Stomach (tissue), 8 donors: ENCODE measurements at regions not wholly inside any gene's neighbourhood (a gene's known extent, or its start where the extent isn't known, plus 50 kb on each side); places are given as distances from the start of the nearest gene placed in this dataset.

Experiments used
- DNase-seq, 2 donors: peaks; one replicate each; pipeline versions ENCODE4 v3.0.0 to v3.0.0-alpha.2; 2013 to 2019
- H3K27ac ChIP-seq, 5 donors: fragments of 200-600 bp in 4 of 5; sonication (generic) in 4 of 5; one replicate each; pipeline ENCODE4 v1.5.1; 2013 to 2019; ENCODE audit warnings: mild to moderate bottlenecking in 1 of 5, moderate library complexity in 1 of 5
- H3K27me3 ChIP-seq, 3 donors: fragments of 200-600 bp; sonication (generic); one replicate each; pipeline ENCODE4 v1.5.1; 2017 to 2019; ENCODE audit warnings: mixed run types in 1 of 3
- H3K36me3 ChIP-seq, 4 donors: fragments of 200-600 bp; sonication (generic); 1 replicate in 3 of 4; 2 replicates in 1 of 4; pipeline ENCODE4 v1.5.1; 2016 to 2019
- H3K4me1 ChIP-seq, 4 donors: fragments of 200-600 bp; sonication (generic); one replicate each; pipeline ENCODE4 v1.5.1; 2016 to 2019
- H3K4me3 ChIP-seq, 4 donors: fragments of 200-600 bp; sonication (generic) in 3 of 4; one replicate each; pipeline ENCODE4 v1.5.1; 2016 to 2019; ENCODE audit warnings: mild to moderate bottlenecking in 1 of 4
- H3K9me3 ChIP-seq, 4 donors: fragments of 200-600 bp; sonication (generic); one replicate each; pipeline ENCODE4 v1.5.1; 2016 to 2019
- CTCF ChIP-seq, 7 experiments: fragments of 450-650 bp in 4 of 7; fragments of 200-600 bp in 3 of 7; sonication (generic) in 3 of 7; IDR thresholded peaks; one replicate each; pipeline ENCODE4 v1.5.1; 2016 to 2019; ENCODE audit warnings: antibody characterized with exemption in 7 of 7, control low read depth in 2 of 7, mild to moderate bottlenecking in 1 of 7
- EP300 ChIP-seq: sonication (generic); formaldehyde crosslinking; IDR thresholded peaks from one replicate; pipeline ENCODE4 v1.6.1; 2017; ENCODE audit warnings: antibody characterized with exemption
- POLR2A ChIP-seq, 4 donors: fragments of 450-650 bp; IDR thresholded peaks; one replicate each; pipeline ENCODE4 v1.6.1; 2016; ENCODE audit warnings: antibody characterized with exemption in 4 of 4, control low read depth in 2 of 4, mild to moderate bottlenecking in 1 of 4, moderate library complexity in 1 of 4
- POLR2AphosphoS5 ChIP-seq, 3 donors: sonication (generic); formaldehyde crosslinking; IDR thresholded peaks; one replicate each; pipeline ENCODE4 v1.6.1; 2016; ENCODE audit warnings: antibody characterized with exemption in 3 of 3
- WGBS, 5 donors: extraction: QIAGEN DNeasy Blood & Tissue Kit in 3 of 5; methylation state at CpG; one replicate each; pipeline versions ENCODE4 v1.1.5 to v1.1.7; 2013 to 2018; 5-methylcytosine and 5-hydroxymethylcytosine counted together
- intact Hi-C: fragments of 100-400 bp; cut with DNase I; formaldehyde crosslinking; loops from one replicate; pipeline ENCODE4 v1.15.1; 2023; ENCODE audit warnings: low total_unique reads
- donor health status: healthy with polysubstance abuse.
- donor health status: Bipolar disorder and iron deficiency.
- donor health status: healthy.

DNA sequence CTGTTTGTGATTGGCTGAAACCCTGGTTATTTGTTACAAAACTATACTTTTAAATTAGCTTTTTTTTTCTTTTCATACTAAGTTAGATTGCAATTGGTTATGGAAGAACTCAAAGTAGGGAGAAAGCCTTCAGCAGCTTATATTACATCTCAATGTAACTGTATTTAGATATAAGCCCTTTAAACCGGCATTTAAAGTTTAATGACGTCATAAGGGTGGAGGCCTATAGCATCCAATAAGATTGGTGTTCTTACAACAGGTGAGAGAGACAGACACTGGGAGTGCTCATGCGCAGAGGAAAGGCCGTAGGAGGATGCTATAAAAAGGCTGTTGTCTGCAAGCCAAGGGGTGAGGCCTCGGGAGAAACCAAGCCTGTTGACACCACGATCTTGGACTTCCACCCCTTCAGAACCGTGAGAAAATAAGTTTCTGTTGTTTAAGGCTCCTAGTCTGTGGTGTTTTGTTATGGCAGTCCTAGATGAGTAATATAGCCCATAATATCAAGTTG is 1198.8 kb upstream of the SPRY2 start:
- TF ChIP-seq POLR2A (IDR thresholded peaks at IDR 0.05) (no peak), CTCF (IDR thresholded peaks at IDR 0.05) (no peak), EP300 (no peak), POLR2AphosphoS5 (IDR thresholded peaks at IDR 0.05) (no peak)

GRCh38 chr13:81498969-81499368 is 1158.0 kb upstream of the SPRY2 start:
- 86 to 97% (median 92%) methylated on average over 3 of the region's 3 CpGs for WGBS, 5 donors
- no peak for TF ChIP-seq POLR2AphosphoS5 (IDR thresholded peaks at IDR 0.05)
- TF ChIP-seq EP300: no peak
- TF ChIP-seq CTCF (IDR thresholded peaks at IDR 0.05): no peak
- TF ChIP-seq POLR2A (IDR thresholded peaks at IDR 0.05): no peak
- no peaks in the 10 kb centered on the region for H3K27me3 ChIP-seq

More for the DNA sequence above, 1198.8 kb upstream of the SPRY2 start:
- H3K27me3 ChIP-seq: no peaks in the 10 kb centered on the region
- H3K4me1 ChIP-seq: no peaks in the 10 kb centered on the region
- DNase-seq: no peak
- 70 to 79% (median 76%) methylated on average over 7 of the region's 7 CpGs for WGBS, 5 donors
- no peaks in the 10 kb centered on the region for H3K36me3 ChIP-seq
- no peak overlapping the region for H3K4me3 ChIP-seq
- no peak overlapping the region for H3K27ac ChIP-seq
- H3K9me3 ChIP-seq: no peaks in the 10 kb centered on the region
- intact Hi-C loops: loop anchor here (10.0 kb wide), 1 partner anchor 335 kb away; no protein-coding TSS in a partner anchor

GRCh38 chr13:81493144-81493543 is 1152.2 kb upstream of the SPRY2 start:
- H3K27ac ChIP-seq: no peak overlapping the region
- no peaks in the 10 kb centered on the region for H3K36me3 ChIP-seq
- no peaks in the 10 kb centered on the region for H3K4me1 ChIP-seq
- no peak for TF ChIP-seq POLR2A (IDR thresholded peaks at IDR 0.05)
- TF ChIP-seq EP300: no peak
- TF ChIP-seq POLR2AphosphoS5 (IDR thresholded peaks at IDR 0.05): no peak
- TF ChIP-seq CTCF (IDR thresholded peaks at IDR 0.05): no peak
- no peaks in the 10 kb centered on the region for H3K9me3 ChIP-seq
- H3K27me3 ChIP-seq: no peaks in the 10 kb centered on the region
- H3K4me3 ChIP-seq: no peak overlapping the region
- 73 to 85% (median 81%) methylated on average over 4 of the region's 4 CpGs for WGBS, 5 donors
- intact Hi-C loops: no loop called here
- no peak for DNase-seq

More at GRCh38 chr13:81498969-81499368, 1158.0 kb upstream of the SPRY2 start:
- no peaks in the 10 kb centered on the region for H3K36me3 ChIP-seq
- DNase-seq: no peak
- no peaks in the 10 kb centered on the region for H3K9me3 ChIP-seq
- H3K4me1 ChIP-seq: no peaks in the 10 kb centered on the region
- intact Hi-C loops: no loop called here
- no peak overlapping the region for H3K27ac ChIP-seq
- H3K4me3 ChIP-seq: no peak overlapping the region

DNA sequence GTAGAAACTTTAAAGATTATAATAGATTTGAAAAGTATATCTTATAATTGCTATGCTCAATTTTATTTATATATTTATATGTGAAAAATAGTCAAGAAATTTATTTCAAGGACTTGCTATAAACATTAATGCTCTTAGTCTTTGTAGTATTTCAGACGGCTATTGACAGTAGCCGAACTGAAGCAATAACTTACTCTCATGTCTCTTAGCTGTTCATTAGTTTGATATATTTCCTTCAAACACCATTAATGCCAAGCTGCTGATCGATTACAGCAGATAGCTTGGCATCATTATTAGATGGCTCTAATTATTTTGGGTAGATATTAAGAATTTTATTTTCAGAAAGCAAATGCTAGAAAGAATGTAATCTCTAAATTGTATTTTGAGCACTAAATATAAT is 1151.5 kb upstream of the SPRY2 start:
- Histone ChIP-seq H3K27me3 (no peaks in the 10 kb centered on the region), H3K36me3 (no peaks in the 10 kb centered on the region), H3K4me1 (no peaks in the 10 kb centered on the region), H3K4me3 (no peak overlapping the region), H3K27ac (no peak overlapping the region), H3K9me3 (no peaks in the 10 kb centered on the region)
- DNase-seq: no peak
- TF ChIP-seq EP300: no peak
- TF ChIP-seq POLR2AphosphoS5 (IDR thresholded peaks at IDR 0.05): no peak
- no peak for TF ChIP-seq CTCF (IDR thresholded peaks at IDR 0.05)
- no peak for TF ChIP-seq POLR2A (IDR thresholded peaks at IDR 0.05)
- WGBS, 5 donors: 79 to 88% (median 83%) methylated on average over 3 of the region's 3 CpGs
- intact Hi-C loops: no loop called here
